AG04450 (cell line): ENCODE measurements at regions not wholly inside any gene's neighbourhood (a gene's known extent, or its start where the extent isn't known, plus 50 kb on each side); places are given as distances from the start of the nearest gene placed in this dataset.

Source experiments
- CTCF ChIA-PET: fragments of 300-600, 350-600 bp; formaldehyde crosslinking; extraction: SDS; loops from one replicate; lab custom pipeline; 2022; ENCODE audit warnings: antibody characterized with exemption, inconsistent platforms; lab: Charles Lee
- POLR2A ChIA-PET: fragments of 350-600 bp; formaldehyde crosslinking; extraction: SDS; loops from one replicate; lab custom pipeline; 2021; ENCODE audit warnings: antibody characterized with exemption, inconsistent platforms; lab: Yijun Ruan, JAX
- DNase-seq: peaks from one replicate; pipeline ENCODE4 v3.0.0-alpha.2; 2011; ENCODE audit warnings: low read depth, low spot score
- H3K27ac ChIP-seq: one replicate; pipeline ENCODE4 v1.5.1; 2012; ENCODE audit warnings: low read depth, low read length, control low read depth
- H3K27me3 ChIP-seq: one replicate; pipeline ENCODE4 v1.6.0; 2012; ENCODE audit warnings: low read length; ENCODE audit not compliant: control insufficient read depth, insufficient read depth
- H3K4me3 ChIP-seq: 2 replicates; pipeline ENCODE4 v1.5.1; 2011; ENCODE audit warnings: mild to moderate bottlenecking, low read depth, low read length, control low read depth
- H3K9me3 ChIP-seq: 2 replicates; pipeline ENCODE4 v1.5.1; 2012; ENCODE audit warnings: low read length; ENCODE audit not compliant: control insufficient read depth, insufficient read depth
- CTCF ChIP-seq: IDR thresholded peaks from 2 replicates; pipeline ENCODE4 v1.5.1; 2011; ENCODE audit warnings: low read depth, low read length, control low read depth, inconsistent platforms

GRCh38 chr3:99506-99905 lies 97.1 kb upstream of the CHL1 start:
- Histone ChIP-seq H3K9me3 (no peaks in the 10 kb centered on the region), H3K27ac (no peak overlapping the region), H3K27me3 (no peaks in the 10 kb centered on the region), H3K4me3 (no peak overlapping the region)
- TF ChIP-seq CTCF, result no peak
- CTCF ChIA-PET, result no interaction called here
- POLR2A ChIA-PET, result no interaction called here
- no peak for DNase-seq

- DNase-seq, result no peak
- Histone ChIP-seq H3K27ac (no peak overlapping the region), H3K9me3 (no peaks in the 10 kb centered on the region), H3K27me3 (no peaks in the 10 kb centered on the region), H3K4me3 (no peak overlapping the region)
- TF ChIP-seq CTCF, result no peak
- POLR2A ChIA-PET, result no interaction called here
- CTCF ChIA-PET, result interaction anchor here (1.0 kb wide), 1 partner anchor 252 kb away, joined by 3 read pairs; no protein-coding TSS in a partner anchor
These were observed 94.1 kb upstream of the CHL1 start for GRCh38 chr3:102484-102883.

- H3K4me3 ChIP-seq, result no peak overlapping the region
- H3K9me3 ChIP-seq, result no peaks in the 10 kb centered on the region
- no peak overlapping the region for H3K27ac ChIP-seq
- ChIA-PET POLR2A (no interaction called here), CTCF (no interaction called here)
- TF ChIP-seq CTCF, result no peak
- no peak for DNase-seq
- no peaks in the 10 kb centered on the region for H3K27me3 ChIP-seq
These were observed 92.6 kb upstream of the CHL1 start for GRCh38 chr3:103991-104390.

- no peak for TF ChIP-seq CTCF
- DNase-seq, result no peak
- H3K4me3 ChIP-seq, result no peak overlapping the region
- H3K9me3 ChIP-seq, result no peaks in the 10 kb centered on the region
- H3K27ac ChIP-seq, result no peak overlapping the region
- ChIA-PET CTCF (no interaction called here), POLR2A (no interaction called here)
- no peaks in the 10 kb centered on the region for H3K27me3 ChIP-seq
These were observed 91.0 kb upstream of the CHL1 start for GRCh38 chr3:105585-105984.

GRCh38 chr3:106619-107018 lies 89.9 kb upstream of the CHL1 start:
- POLR2A ChIA-PET, result no interaction called here
- H3K4me3 ChIP-seq, result no peak overlapping the region
- H3K27ac ChIP-seq, result no peak overlapping the region
- DNase-seq, result no peak
- CTCF ChIA-PET, result no interaction called here
- H3K9me3 ChIP-seq, result no peaks in the 10 kb centered on the region
- TF ChIP-seq CTCF, result no peak
- no peaks in the 10 kb centered on the region for H3K27me3 ChIP-seq
